NT2/D1 (cell line): ENCODE measurements at regions not wholly inside any gene's neighbourhood (a gene's known extent, or its start where the extent isn't known, plus 50 kb on each side); places are given as distances from the start of the nearest gene placed in this dataset.

Experiments used
- DNase-seq: peaks from one replicate; pipeline ENCODE4 v3.0.0-alpha.2; 2011; ENCODE audit warnings: low read depth, low spot score
- H3K27me3 ChIP-seq: 2 replicates; pipeline ENCODE4 v1.6.0; 2011; ENCODE audit warnings: mild to moderate bottlenecking; ENCODE audit not compliant: insufficient read length, insufficient read depth
- H3K36me3 ChIP-seq: 2 replicates; pipeline ENCODE4 v1.6.1; 2011; ENCODE audit warnings: mild to moderate bottlenecking, low read length, mixed read lengths; ENCODE audit not compliant: insufficient read depth, insufficient read length
- H3K4me1 ChIP-seq: 2 replicates; pipeline ENCODE4 v1.5.1; 2011; ENCODE audit not compliant: insufficient read depth, insufficient read length
- H3K4me3 ChIP-seq: 2 replicates; pipeline ENCODE4 v1.5.1; 2011; ENCODE audit warnings: low read depth; ENCODE audit not compliant: insufficient read length
- H3K9ac ChIP-seq: 2 replicates; pipeline ENCODE4 v1.6.0; 2011; ENCODE audit warnings: low read depth; ENCODE audit not compliant: insufficient read length
- H3K9me3 ChIP-seq: 2 replicates; pipeline ENCODE4 v1.5.1; 2011; ENCODE audit warnings: mild to moderate bottlenecking, low read length; ENCODE audit not compliant: insufficient read depth
- SUZ12 ChIP-seq: IDR thresholded peaks from 2 replicates; pipeline ENCODE4 v1.6.1; 2011; ENCODE audit not compliant: insufficient read length, insufficient read depth; ENCODE audit errors: extremely low read depth
- YY1 ChIP-seq: IDR thresholded peaks from 2 replicates; pipeline ENCODE4 v1.6.1; 2011; ENCODE audit not compliant: insufficient read length, insufficient read depth
- ZNF274 ChIP-seq: IDR thresholded peaks from 2 replicates; pipeline ENCODE4 v1.6.1; 2011; ENCODE audit warnings: mild to moderate bottlenecking, low read depth, low read length

- DNase-seq: no peak
- no peaks in the 10 kb centered on the region for H3K4me1 ChIP-seq
- H3K4me3 ChIP-seq: no peak overlapping the region
- no peaks in the 10 kb centered on the region for H3K36me3 ChIP-seq
- H3K9me3 ChIP-seq: no peaks in the 10 kb centered on the region
- H3K9ac ChIP-seq: no peak overlapping the region
- TF ChIP-seq SUZ12 (no peak), ZNF274 (no peak), YY1 (no peak)
- H3K27me3 ChIP-seq: no peaks in the 10 kb centered on the region
Measured at GRCh38 chr13:99866781-99867180, 104.8 kb downstream of the ZIC5 start.

DNA sequence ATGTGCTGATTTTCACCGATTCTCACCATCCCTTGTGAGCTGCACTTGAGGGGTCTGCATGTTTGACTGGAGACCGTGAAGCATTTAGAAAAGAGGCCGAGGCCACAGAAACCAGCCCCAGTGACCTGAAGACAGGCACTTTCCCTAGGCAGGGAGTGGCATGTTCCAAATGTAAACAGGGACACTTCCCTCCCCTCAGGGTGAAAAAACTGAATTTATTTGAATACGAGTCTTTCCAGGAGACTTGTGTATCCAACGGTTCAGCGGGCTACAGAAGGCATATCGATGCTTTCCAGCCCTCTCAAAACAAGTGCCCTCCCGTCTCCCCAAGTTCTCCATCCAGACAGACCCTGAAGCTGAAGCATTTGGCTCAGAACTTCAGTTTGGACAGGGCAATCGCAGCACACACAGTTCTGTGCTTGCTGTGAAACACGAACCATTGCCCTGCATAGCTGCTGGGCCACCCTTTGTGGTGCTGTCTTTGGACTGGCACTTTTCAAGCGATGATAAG, 106.1 kb downstream of the ZIC5 start:
- no peak for TF ChIP-seq SUZ12
- TF ChIP-seq YY1: no peak
- TF ChIP-seq ZNF274: no peak
- no peaks in the 10 kb centered on the region for H3K36me3 ChIP-seq
- no peak for DNase-seq
- H3K4me3 ChIP-seq: no peak overlapping the region
- H3K9me3 ChIP-seq: no peaks in the 10 kb centered on the region
- no peak overlapping the region for H3K9ac ChIP-seq
- no peaks in the 10 kb centered on the region for H3K4me1 ChIP-seq
- H3K27me3 ChIP-seq: no peaks in the 10 kb centered on the region

DNA sequence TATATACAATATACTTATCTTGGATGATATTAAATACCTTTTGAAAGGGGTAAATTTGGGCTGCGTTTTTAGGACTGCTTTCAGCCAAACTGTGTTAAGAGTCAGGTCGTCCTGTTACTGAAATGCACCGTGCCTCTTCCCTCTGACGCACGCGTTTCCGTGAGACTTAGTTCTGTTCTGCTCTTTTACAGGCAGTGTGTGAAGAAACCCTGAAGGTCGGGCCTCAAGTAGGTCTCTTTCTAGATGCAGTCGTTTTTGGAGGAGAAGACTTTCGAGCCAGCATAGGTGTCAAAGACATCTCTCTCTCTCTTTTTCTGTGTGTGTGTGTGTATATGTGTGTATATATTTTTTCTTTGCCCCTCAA, 107.0 kb downstream of the ZIC5 start:
- no peak for DNase-seq
- TF ChIP-seq ZNF274 (no peak), YY1 (no peak), SUZ12 (no peak)
- no peaks in the 10 kb centered on the region for H3K9me3 ChIP-seq
- H3K4me3 ChIP-seq: no peak overlapping the region
- H3K9ac ChIP-seq: no peak overlapping the region
- H3K27me3 ChIP-seq: no peaks in the 10 kb centered on the region
- no peaks in the 10 kb centered on the region for H3K4me1 ChIP-seq
- H3K36me3 ChIP-seq: no peaks in the 10 kb centered on the region

DNA sequence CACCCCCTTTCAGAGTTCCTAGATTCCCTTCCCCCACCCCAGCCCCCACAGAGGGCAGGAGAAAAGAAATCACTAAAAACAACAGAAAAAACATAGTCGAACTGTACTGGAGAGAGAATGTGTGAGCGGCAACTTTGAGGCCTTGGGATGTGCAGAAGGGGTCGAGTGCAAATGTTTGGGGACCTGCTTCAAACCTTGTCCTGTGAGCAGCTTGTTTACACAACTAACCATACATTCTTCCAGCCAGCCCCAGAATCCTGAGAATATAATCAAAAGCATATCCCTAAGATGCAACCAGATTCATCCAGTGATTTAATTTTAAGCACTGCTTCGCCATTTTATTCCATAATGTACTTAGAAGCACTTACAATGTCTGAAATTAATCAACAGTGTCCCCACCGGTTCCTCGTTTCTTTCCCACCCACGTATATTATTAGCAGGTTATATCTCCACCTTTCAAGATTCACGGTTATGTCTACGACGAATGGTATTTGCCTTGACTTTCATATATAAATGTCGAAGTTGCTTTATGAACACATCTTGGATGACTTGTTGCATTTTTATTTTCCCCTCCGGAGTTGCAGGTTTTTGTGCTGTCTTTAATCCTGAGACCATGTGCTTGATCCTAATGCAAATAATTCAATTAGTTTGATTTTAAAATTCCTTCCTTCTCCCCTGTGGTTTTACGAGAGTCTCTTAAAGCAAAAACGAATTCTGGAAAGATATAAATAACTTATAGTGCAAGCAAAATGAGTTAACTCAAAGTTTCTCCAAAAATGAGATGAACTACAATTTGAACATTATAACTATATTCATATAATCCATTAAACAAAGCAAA, 107.6 kb downstream of the ZIC5 start:
- no peak for DNase-seq
- Histone ChIP-seq H3K27me3 (no peaks in the 10 kb centered on the region), H3K36me3 (no peaks in the 10 kb centered on the region), H3K4me3 (no peak overlapping the region), H3K4me1 (no peaks in the 10 kb centered on the region), H3K9ac (no peak overlapping the region), H3K9me3 (no peaks in the 10 kb centered on the region)
- TF ChIP-seq ZNF274: no peak
- TF ChIP-seq SUZ12: no peak
- TF ChIP-seq YY1: no peak

- Histone ChIP-seq H3K4me1 (no peaks in the 10 kb centered on the region), H3K9me3 (no peaks in the 10 kb centered on the region), H3K9ac (no peak overlapping the region), H3K36me3 (no peaks in the 10 kb centered on the region), H3K27me3 (no peaks in the 10 kb centered on the region), H3K4me3 (no peak overlapping the region)
- no peak for DNase-seq
- no peak for TF ChIP-seq YY1
- TF ChIP-seq ZNF274: no peak
- TF ChIP-seq SUZ12: no peak
Measured at GRCh38 chr13:99862244-99862643, 109.3 kb downstream of the ZIC5 start.

DNA sequence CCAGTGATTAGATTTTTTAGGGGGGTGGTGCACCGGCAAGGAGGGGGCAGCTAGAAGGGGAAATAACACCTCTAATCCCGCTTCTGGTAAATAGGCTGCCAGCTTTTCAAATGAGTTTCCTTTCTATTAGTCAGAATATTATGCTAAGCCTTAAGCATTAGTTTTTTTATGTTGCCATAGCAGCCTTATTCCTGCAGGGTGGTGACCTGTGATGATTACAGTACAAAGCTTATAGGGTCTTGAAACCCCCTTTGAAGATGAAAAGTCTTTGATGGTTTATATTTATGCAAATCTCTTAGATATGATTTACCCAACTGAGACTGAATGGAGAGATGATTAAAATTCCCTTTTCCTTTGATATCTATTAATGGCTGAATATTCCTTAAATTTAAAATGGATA, 109.8 kb downstream of the ZIC5 start:
- H3K4me1 ChIP-seq: no peaks in the 10 kb centered on the region
- no peak for DNase-seq
- H3K9me3 ChIP-seq: no peaks in the 10 kb centered on the region
- TF ChIP-seq YY1 (no peak), ZNF274 (no peak), SUZ12 (no peak)
- no peaks in the 10 kb centered on the region for H3K27me3 ChIP-seq
- no peak overlapping the region for H3K4me3 ChIP-seq
- no peak overlapping the region for H3K9ac ChIP-seq
- H3K36me3 ChIP-seq: no peaks in the 10 kb centered on the region

DNA sequence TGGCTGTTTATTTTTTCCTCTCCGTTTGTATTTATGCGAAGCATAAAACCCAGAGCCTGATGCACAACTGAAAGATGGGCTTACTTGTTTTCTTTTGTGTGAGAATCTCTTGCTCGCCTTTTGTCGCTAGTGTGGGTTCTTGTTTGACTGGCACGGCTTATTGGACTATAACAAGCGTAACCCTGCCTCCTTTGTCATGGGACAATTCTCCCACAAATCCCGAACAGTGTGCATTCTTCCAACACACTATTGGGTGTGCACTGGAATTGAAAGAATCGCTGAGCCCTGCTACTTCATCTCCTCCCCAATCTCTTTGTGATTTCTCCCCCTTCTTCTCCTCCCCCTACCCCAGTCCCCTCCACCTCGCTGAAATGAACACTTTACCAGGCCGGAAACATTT, 110.8 kb downstream of the ZIC5 start:
- H3K27me3 ChIP-seq: no peaks in the 10 kb centered on the region
- H3K36me3 ChIP-seq: no peaks in the 10 kb centered on the region
- no peaks in the 10 kb centered on the region for H3K9me3 ChIP-seq
- no peak overlapping the region for H3K9ac ChIP-seq
- H3K4me3 ChIP-seq: no peak overlapping the region
- TF ChIP-seq YY1: no peak
- no peak for TF ChIP-seq ZNF274
- TF ChIP-seq SUZ12: no peak
- DNase-seq: no peak
- no peaks in the 10 kb centered on the region for H3K4me1 ChIP-seq
